Ramos (cell line): ENCODE measurements at regions not wholly inside any gene's neighbourhood (a gene's known extent, or its start where the extent isn't known, plus 50 kb on each side); places are given as distances from the start of the nearest gene placed in this dataset.

Experiments
- in situ Hi-C: fragments of 300-500 bp; cut with MboI; formaldehyde crosslinking; loops from one replicate; pipeline ENCODE4 v1.14.3; 2022; ENCODE audit warnings: low sequenced_read_pairs; ENCODE audit not compliant: unreplicated experiment

- in situ Hi-C loops: no loop called here
These were observed 825.2 kb downstream of the AACS start for GRCh38 chr12:125890366-125890905.

GRCh38 chr12:125890971-125891370 is 825.7 kb downstream of the AACS start:
- in situ Hi-C loops: no loop called here

GRCh38 chr12:125892276-125892675 is 827.0 kb downstream of the AACS start:
- in situ Hi-C loops: no loop called here

DNA sequence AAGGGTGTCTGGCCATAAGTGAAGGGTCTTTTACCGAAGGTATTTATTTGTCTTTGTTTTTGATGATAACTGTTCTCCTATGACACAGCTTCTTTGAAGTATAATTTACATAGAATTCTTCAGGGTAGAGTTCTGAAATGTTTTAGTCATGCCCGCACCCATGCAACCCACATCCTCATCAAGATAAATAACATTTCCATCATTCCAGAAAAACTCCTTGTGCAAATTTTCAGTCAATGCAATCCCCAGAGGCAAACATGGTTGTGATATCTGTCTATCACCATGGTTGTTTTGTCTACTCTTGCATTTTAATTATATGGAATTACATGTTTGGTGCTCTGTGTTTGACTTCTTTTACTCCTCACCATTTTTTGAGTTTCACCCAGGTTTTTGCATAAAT is 837.8 kb downstream of the AACS start:
- in situ Hi-C loops: no loop called here

GRCh38 chr12:125907351-125907750 is 842.1 kb downstream of the AACS start:
- in situ Hi-C loops: no loop called here

GRCh38 chr12:125919856-125920470 is 854.7 kb downstream of the AACS start:
- in situ Hi-C loops: no loop called here

GRCh38 chr12:125922330-125922729 is 857.1 kb downstream of the AACS start:
- in situ Hi-C loops: no loop called here

GRCh38 chr12:125936502-125936901 is 871.3 kb downstream of the AACS start:
- in situ Hi-C loops: no loop called here

DNA sequence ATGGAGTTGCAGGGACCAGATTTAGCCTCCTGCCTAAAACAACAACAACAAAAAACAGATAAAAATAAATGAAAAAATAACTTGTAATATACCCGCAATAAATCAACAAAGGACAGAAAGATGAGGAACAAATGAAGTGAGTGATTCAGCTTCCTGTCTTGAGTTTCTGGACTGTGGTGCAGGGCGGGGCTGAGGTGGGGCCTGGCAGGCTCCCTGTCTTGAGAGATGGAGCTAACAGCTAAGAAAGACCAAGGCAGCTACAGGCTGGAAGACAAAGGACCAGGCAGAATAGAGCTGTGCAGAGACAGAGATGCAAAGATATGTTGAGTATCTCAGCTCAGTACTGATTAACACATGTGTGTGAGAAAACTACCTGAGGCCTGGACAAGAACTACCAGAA is 879.2 kb downstream of the AACS start:
- in situ Hi-C loops: no loop called here

DNA sequence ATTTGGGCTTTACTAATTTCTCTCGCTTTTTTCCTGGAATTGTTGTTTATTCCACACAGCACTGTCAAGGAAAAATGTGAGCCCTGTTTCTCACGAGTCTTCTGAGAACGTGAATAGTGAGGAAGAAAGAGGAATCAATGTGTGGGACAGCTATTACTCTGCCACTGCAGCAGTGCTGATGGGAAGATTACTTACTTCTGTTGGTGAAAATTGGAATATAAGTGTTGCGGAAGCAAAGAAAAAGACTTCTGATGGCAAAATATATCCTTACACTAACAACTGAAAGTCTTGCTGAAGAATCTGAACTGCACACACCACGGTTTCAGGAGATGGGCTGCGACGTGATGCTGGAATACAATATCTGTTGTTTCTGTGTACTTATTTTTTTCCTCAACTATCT is 884.2 kb downstream of the AACS start:
- in situ Hi-C loops: no loop called here

DNA sequence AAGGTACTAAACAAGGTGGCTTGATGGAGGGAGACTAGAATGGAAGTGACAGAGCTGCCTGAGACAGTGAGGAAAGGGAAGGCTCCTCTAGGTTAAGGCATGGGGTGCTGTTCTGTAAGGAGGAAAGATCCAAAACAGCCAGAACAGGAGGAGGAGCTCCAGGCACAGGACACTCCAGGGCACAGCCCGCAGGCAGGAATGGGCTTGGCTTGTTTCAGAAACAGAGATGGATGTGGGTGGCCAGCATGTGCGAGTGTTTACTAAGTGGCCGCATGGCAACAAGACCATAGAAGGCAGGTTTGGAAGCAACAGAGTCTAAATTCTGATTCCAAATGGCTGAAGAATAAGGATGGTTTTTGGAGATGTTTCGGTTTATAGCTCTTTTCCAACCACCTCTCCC is 889.1 kb downstream of the AACS start:
- in situ Hi-C loops: no loop called here

GRCh38 chr12:125956186-125956585 is 891.0 kb downstream of the AACS start:
- in situ Hi-C loops: no loop called here

DNA sequence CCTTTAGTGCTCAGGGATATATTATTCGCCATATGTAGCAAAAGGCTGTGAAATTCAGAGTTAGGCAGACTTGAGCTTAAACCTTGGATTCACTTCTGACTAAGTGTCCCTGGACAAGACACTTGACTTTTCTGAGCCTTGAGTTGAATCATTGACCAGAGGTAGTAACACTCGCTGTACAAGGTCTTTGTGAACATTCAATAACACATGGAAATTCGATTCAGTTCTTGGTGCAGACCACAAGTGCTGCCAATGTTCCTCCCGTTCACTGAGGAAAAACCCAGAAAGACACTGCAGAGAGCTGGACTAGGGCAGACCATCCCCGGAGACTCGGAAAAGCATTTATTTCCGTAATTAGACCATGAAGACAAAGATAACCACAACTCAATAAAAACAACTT is 901.4 kb downstream of the AACS start:
- in situ Hi-C loops: no loop called here

- in situ Hi-C loops: no loop called here
These were observed 903.2 kb downstream of the AACS start for GRCh38 chr12:125968413-125968812.

- in situ Hi-C loops: no loop called here
These were observed 906.7 kb downstream of the AACS start for GRCh38 chr12:125971981-125972380.

DNA sequence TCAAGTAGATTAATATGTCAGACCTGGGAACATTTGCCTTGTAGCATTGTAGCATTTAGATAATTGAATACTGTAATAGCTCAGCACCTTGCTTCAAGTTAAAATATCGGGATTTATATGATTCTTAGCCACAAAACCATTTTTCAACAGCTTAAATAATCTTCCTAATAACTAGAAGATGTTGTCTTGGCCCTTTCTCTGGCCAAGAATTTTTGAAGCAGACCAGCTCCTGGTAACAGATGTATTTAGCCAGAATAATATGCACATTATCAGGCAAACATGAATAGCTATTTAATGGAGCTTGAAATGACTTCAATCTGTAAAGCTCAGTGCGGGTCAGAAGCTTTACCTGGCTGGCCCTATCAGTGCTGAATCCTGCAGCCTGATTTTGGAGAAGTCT is 913.1 kb downstream of the AACS start:
- in situ Hi-C loops: no loop called here

GRCh38 chr12:125981610-125982253 is 916.5 kb downstream of the AACS start:
- in situ Hi-C loops: no loop called here

DNA sequence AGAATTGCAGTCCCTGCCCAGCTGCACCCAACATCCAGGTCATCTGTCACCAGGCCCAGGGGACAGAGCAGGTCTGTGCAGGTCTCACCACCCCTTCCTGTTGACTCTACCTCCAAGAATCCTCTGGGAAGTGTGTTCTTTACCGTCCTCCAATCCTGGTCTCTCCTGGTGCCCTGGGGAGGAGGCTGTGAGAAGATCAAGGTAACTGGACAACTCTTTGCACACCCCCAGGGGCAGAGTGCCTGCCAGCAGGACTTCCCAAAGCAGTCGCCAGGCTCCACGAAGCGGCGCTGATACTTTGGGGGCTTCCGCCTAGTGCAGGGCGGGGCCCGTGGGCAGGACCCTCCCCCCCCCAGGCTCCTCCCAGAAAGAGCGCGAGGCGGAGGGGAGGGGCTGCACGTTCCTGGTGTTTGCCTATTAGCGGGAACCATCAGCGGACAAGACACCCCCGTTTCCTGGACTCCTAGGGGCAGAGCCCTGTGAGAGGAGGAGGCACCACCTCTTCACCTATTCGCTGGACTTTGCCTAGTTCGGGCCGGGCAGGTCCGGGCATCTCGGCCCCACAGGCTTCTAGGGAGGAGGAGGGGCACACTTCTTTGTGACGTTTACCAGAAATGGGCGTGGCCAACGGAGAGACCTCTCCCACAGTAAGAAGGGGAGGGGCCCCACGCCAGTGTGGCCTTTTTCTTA is 918.0 kb downstream of the AACS start:
- in situ Hi-C loops: no loop called here

DNA sequence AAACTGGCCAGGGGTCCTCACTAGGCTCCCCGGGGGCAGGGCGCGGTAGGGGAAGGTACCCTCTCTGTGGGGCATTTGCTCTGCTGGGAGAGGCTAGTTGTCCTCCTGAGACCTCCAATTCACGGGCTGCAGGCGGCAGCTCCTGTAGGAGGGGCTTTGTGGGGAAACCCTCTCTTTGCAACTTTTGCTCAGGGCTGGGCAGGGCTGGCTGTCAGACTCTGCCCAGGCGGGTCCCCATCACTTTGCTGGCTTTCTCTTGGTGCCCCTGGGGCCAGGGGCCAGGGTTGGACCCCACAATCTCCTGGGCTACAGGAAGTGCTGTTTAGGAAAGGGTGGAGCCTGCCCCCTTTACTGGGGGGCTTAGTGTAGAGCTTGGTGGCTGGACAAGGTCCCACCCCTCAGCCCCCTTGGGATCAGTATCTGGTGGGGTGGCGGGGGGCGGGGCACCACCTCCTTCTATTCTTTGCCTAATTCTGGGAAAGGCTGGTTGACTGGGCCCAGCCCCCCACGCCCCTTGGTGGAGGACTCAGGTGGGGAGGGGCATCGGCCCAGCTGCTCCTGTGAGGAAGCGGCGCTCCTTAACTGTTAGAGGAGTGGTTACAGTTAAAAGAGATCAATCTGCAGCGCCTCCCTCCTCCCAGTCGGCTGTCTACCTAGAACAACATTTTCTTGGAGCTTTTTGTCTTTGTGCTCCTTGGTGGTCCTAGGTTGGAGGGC is 918.7 kb downstream of the AACS start:
- in situ Hi-C loops: no loop called here

GRCh38 chr12:125988545-125988944 is 923.3 kb downstream of the AACS start:
- in situ Hi-C loops: no loop called here

GRCh38 chr12:125989696-125990095 is 924.5 kb downstream of the AACS start:
- in situ Hi-C loops: no loop called here
